HCT116 (cell line): ENCODE measurements at regions not wholly inside any gene's neighbourhood (a gene's known extent, or its start where the extent isn't known, plus 50 kb on each side); places are given as distances from the start of the nearest gene placed in this dataset.

Experiments used
- ATAC-seq: fragments of 200-7000 bp; cut with Tn5 transposase; 2 replicates; pipeline ENCODE4 v1.9.1; 2020; ENCODE audit warnings: mild to moderate bottlenecking, moderate library complexity
- BruUV-seq: library from RNA; stranded (reverse); fragments of 400-500 nt; replicated peaks from 2 replicates; lab custom pipeline; 2021; lab: Mats Ljungman, UMichigan
- CTCF ChIA-PET: fragments of 300-600 bp; sonication (Branson Sonifier 250); formaldehyde crosslinking; loops from one replicate; lab custom pipeline; 2021; ENCODE audit warnings: antibody characterized with exemption; lab: Charles Lee
- POLR2A ChIA-PET: fragments of 300-600, 350-600 bp; sonication (Branson Sonifier 250); formaldehyde crosslinking; loops from one replicate; lab custom pipeline; 2021; ENCODE audit warnings: antibody characterized with exemption; lab: Charles Lee
- RAD21 ChIA-PET, 2 experiments: fragments of 300-600 bp; sonication (Branson Sonifier 250); formaldehyde crosslinking; loops; one replicate each; lab custom pipeline; 2023; ENCODE audit warnings: low total read pairs in 2 of 2; ENCODE audit not compliant: uncharacterized antibody in 2 of 2, unreplicated experiment in 2 of 2, low non-redundant PET in 1 of 2; lab: Charles Lee
- DNase-seq: peaks from one replicate; pipeline ENCODE4 v3.0.0-alpha.2; 2010; ENCODE audit warnings: low read depth, low spot score
- H2AFZ ChIP-seq: fragments of 200-600 bp; shearing (Covaris generic), sonication (generic); 2 replicates; pipeline ENCODE4 v1.6.1; 2017; ENCODE audit warnings: low read depth, mixed run types, mixed read lengths, antibody characterized with exemption, low read length; ENCODE audit not compliant: poor library complexity, severe bottlenecking
- H3K27ac ChIP-seq: 2 replicates; pipeline ENCODE4 v1.5.1; 2012; ENCODE audit warnings: low read depth, low read length
- H3K27me3 ChIP-seq: fragments of 200-600 bp; sonication (generic); 2 replicates; pipeline ENCODE4 v1.6.1; 2016; ENCODE audit warnings: mixed run types, low read length, mixed read lengths; ENCODE audit not compliant: insufficient read depth
- H3K36me3 ChIP-seq, 2 experiments: fragments of 200-500 bp in 1 of 2; fragments of 200-600 bp in 1 of 2; sonication (Bioruptor generic) in 1 of 2; sonication (generic) in 1 of 2; 2 replicates each; pipeline versions ENCODE4 v1.5.1 to v1.6.1; 2014 to 2016; ENCODE audit warnings: low read length in 2 of 2, inconsistent platforms in 1 of 2, mixed read lengths in 1 of 2, mixed run types in 1 of 2; ENCODE audit not compliant: insufficient read depth in 2 of 2, control insufficient read depth in 1 of 2
- H3K4me1 ChIP-seq, 2 experiments: fragments of 200-600 bp in 1 of 2; sonication (generic) in 1 of 2; 2 replicates each; pipeline versions ENCODE4 v1.5.1 to v1.6.1; 2012 to 2017; ENCODE audit warnings: low read length in 2 of 2, inconsistent platforms in 1 of 2, mild to moderate bottlenecking in 1 of 2, mixed read lengths in 1 of 2, mixed run types in 1 of 2, moderate library complexity in 1 of 2; ENCODE audit not compliant: insufficient read depth in 2 of 2, control insufficient read depth in 1 of 2
- H3K4me2 ChIP-seq: fragments of 200-600 bp; sonication (generic); 2 replicates; pipeline ENCODE4 v1.6.1; 2017; ENCODE audit warnings: mixed run types, low read length, mixed read lengths
- H3K4me3 ChIP-seq, 2 experiments: fragments of 200-600 bp in 1 of 2; sonication (generic) in 1 of 2; replicated peaks in 1 of 2; 2 replicates each; pipeline ENCODE4 v1.5.1; 2011 to 2016; ENCODE audit warnings: low read length in 2 of 2, control low read depth in 1 of 2, low read depth in 1 of 2, mild to moderate bottlenecking in 1 of 2, mixed read lengths in 1 of 2, mixed run types in 1 of 2
- H3K79me2 ChIP-seq: fragments of 200-600 bp; sonication (generic); 2 replicates; pipeline ENCODE4 v1.6.1; 2017; ENCODE audit warnings: mild to moderate bottlenecking, mixed run types, low read length, moderate library complexity, mixed read lengths; ENCODE audit not compliant: insufficient read depth
- H3K9ac ChIP-seq: fragments of 200-600 bp; sonication (generic); 2 replicates; pipeline ENCODE4 v1.6.1; 2016; ENCODE audit warnings: low read length, mixed read lengths
- H3K9me2 ChIP-seq: fragments of 200-600 bp; sonication (generic), shearing (Covaris generic); 2 replicates; pipeline ENCODE4 v1.6.1; 2017; ENCODE audit warnings: mixed run types, mild to moderate bottlenecking, moderate library complexity; ENCODE audit not compliant: insufficient read depth
- H3K9me3 ChIP-seq, 2 experiments: fragments of 200-500 bp in 1 of 2; fragments of 200-600 bp in 1 of 2; sonication (Bioruptor generic) in 1 of 2; sonication (generic) in 1 of 2; 2 replicates each; pipeline ENCODE4 v1.6.1; 2014 to 2017; ENCODE audit warnings: low read length in 2 of 2, mixed read lengths in 2 of 2, inconsistent platforms in 1 of 2, low read depth in 1 of 2, mild to moderate bottlenecking in 1 of 2, mixed run types in 1 of 2, moderate library complexity in 1 of 2; ENCODE audit not compliant: control insufficient read depth in 1 of 2, insufficient read depth in 1 of 2
- H4K20me1 ChIP-seq: fragments of 200-600 bp; sonication (generic), shearing (Covaris generic); 2 replicates; pipeline ENCODE4 v1.6.1; 2017; ENCODE audit warnings: mixed run types, mild to moderate bottlenecking, moderate library complexity; ENCODE audit not compliant: insufficient read depth
- CBX3 ChIP-seq: IDR thresholded peaks from 2 replicates; pipeline ENCODE4 v1.6.1; 2012; ENCODE audit warnings: low read depth
- ELF1 ChIP-seq: IDR thresholded peaks from 2 replicates; pipeline ENCODE4 v1.6.1; 2012; ENCODE audit warnings: low read depth, borderline replicate concordance
- EZH2phosphoT487 ChIP-seq: fragments of 200-600 bp; IDR thresholded peaks from 2 replicates; pipeline ENCODE4 v1.6.1; 2018; ENCODE audit warnings: antibody characterized with exemption, borderline replicate concordance
- FOSL1 ChIP-seq: IDR thresholded peaks from 2 replicates; pipeline ENCODE4 v1.6.1; 2012; ENCODE audit warnings: low read depth
- JUND ChIP-seq: IDR thresholded peaks from 2 replicates; pipeline ENCODE4 v1.6.1; 2012
- MAX ChIP-seq: IDR thresholded peaks from 2 replicates; pipeline ENCODE4 v1.6.1; 2012
- POLR2A ChIP-seq: IDR thresholded peaks from 2 replicates; pipeline ENCODE4 v1.7.0; 2011; ENCODE audit warnings: borderline replicate concordance; ENCODE audit not compliant: insufficient read depth, insufficient read length; ENCODE audit errors: extremely low read depth
- POLR2AphosphoS5 ChIP-seq: IDR thresholded peaks from 2 replicates; pipeline ENCODE4 v1.6.1; 2011; ENCODE audit warnings: mild to moderate bottlenecking, low read depth, low read length, moderate library complexity
- RAD21 ChIP-seq: IDR thresholded peaks from 2 replicates; pipeline ENCODE4 v1.6.1; 2012; ENCODE audit warnings: low read depth, mild to moderate bottlenecking
- REST ChIP-seq: IDR thresholded peaks from 2 replicates; pipeline ENCODE4 v1.6.1; 2012; ENCODE audit warnings: low read depth
- SIN3A ChIP-seq: IDR thresholded peaks from 2 replicates; pipeline ENCODE4 v1.6.1; 2012; ENCODE audit warnings: low read depth
- SP1 ChIP-seq: IDR thresholded peaks from 2 replicates; pipeline ENCODE4 v1.6.1; 2012; ENCODE audit warnings: low read depth
- SRF ChIP-seq: IDR thresholded peaks from 2 replicates; pipeline ENCODE4 v1.6.1; 2012; ENCODE audit warnings: low read depth
- YY1 ChIP-seq: IDR thresholded peaks from 2 replicates; pipeline ENCODE4 v1.6.1; 2011; ENCODE audit warnings: low read length, low read depth, moderate library complexity, mild to moderate bottlenecking; ENCODE audit not compliant: insufficient replicate concordance; ENCODE audit errors: extremely low read depth
- ZBTB33 ChIP-seq: IDR thresholded peaks from 2 replicates; pipeline ENCODE4 v1.6.1; 2011; ENCODE audit warnings: mild to moderate bottlenecking, low read length, moderate library complexity; ENCODE audit not compliant: insufficient replicate concordance; ENCODE audit errors: extremely low read depth
- ZFX ChIP-seq: fragments of 450-650 bp; IDR thresholded peaks from 2 replicates; pipeline ENCODE4 v1.6.1; 2017
- intact Hi-C: fragments of 100-400 bp; cut with micrococcal nuclease; formaldehyde crosslinking; loops from 2 replicates; pipeline ENCODE4 v1.10.0; 2022

GRCh38 chr5:145243016-145243415, 592.1 kb downstream of the PRELID2 start:
- Histone ChIP-seq H3K36me3 (no peaks in the 10 kb centered on the region), H3K79me2 (no peaks in the 10 kb centered on the region)
- TF ChIP-seq POLR2A (no peak), REST (no peak), ELF1 (no peak), YY1 (no peak), CBX3 (no peak), ZFX (no peak), JUND (no peak), POLR2AphosphoS5 (no peak), SIN3A (no peak), FOSL1 (no peak), ZBTB33 (no peak), EZH2phosphoT487 (no peak), MAX (no peak), SRF (no peak), RAD21 (no peak), SP1 (no peak)
- TF ChIP-seq, all 23 proteins: peak for 0
- ChIA-PET POLR2A (interaction anchor here (0.6 kb wide), 1 partner anchor 1072 kb away, joined by 3 read pairs; the partner anchor contains the start of genes KCTD16 and YIPF5), RAD21 (no interaction called here), CTCF (no interaction called here)
- BruUV-seq: no TSS peak
- ATAC-seq (no peak), DNase-seq (no peak)
- Histone ChIP-seq H3K9ac (no peak overlapping the region), H2AFZ (no peak overlapping the region), H4K20me1 (no peaks in the 10 kb centered on the region), H3K9me3 (no peaks in the 10 kb centered on the region), H3K4me1 (peaks cover 0 to 9% of the 10 kb centered on the region in 2 experiments; a peak in 1 of 4 replicates), H3K27me3 (no peaks in the 10 kb centered on the region), H3K4me3 (no peak overlapping the region), H3K9me2 (no peaks in the 10 kb centered on the region), H3K4me2 (no peak overlapping the region), H3K27ac (no peak overlapping the region)
- intact Hi-C loops: no loop called here
